ENCODE measurements at regions not wholly inside any gene's neighbourhood (a gene's known extent, or its start where the extent isn't known, plus 50 kb on each side); places are given as distances from the start of the nearest gene placed in this dataset.

DNA sequence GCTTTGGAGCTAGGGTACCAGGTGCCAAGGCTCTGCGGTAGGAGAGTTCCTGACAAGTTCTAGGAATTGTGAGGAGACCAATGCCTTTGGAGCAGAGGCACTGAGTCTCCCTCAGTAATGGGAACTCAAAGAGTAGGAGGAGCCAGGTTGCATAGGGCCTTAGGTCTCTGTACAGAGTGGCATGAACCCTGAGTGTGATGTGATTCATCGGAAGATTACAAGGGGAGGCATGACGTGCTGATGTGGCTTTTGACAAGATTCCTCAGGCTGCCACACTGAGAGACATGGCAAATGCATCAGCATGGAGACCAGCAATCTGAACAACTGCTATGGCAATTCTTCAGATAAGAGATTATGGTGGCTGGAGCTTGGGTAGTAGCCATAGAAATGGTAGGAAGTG is 94.6 kb upstream of the SLC44A3 start:
- H3K36me3 ChIP-seq (ENCODE audit: insufficient read depth, insufficient read length, low read length), result no peaks in the 10 kb centered on the region
- H3K9me3 ChIP-seq (ENCODE audit: insufficient read depth, low read length), result no peaks in the 10 kb centered on the region
- TF ChIP-seq ZNF274 (IDR thresholded peaks at IDR 0.05; ENCODE audit: low read depth, low read length), result no peak
- TF ChIP-seq YY1 (IDR thresholded peaks at IDR 0.05; ENCODE audit: insufficient read depth, insufficient read length), result no peak
- TF ChIP-seq SUZ12 (IDR thresholded peaks at IDR 0.05; ENCODE audit: extremely low read depth, insufficient read depth, insufficient read length), result no peak
- H3K4me3 ChIP-seq (ENCODE audit: insufficient read length, low read depth), result no peak overlapping the region
- H3K4me1 ChIP-seq (ENCODE audit: insufficient read depth, insufficient read length), result peaks cover 6% of the 10 kb centered on the region
- DNase-seq (ENCODE audit: low read depth, low spot score), result no peak
- no peak overlapping the region for H3K9ac ChIP-seq (ENCODE audit: insufficient read length, low read depth)
- no peaks in the 10 kb centered on the region for H3K27me3 ChIP-seq (ENCODE audit: insufficient read depth, insufficient read length)

DNA sequence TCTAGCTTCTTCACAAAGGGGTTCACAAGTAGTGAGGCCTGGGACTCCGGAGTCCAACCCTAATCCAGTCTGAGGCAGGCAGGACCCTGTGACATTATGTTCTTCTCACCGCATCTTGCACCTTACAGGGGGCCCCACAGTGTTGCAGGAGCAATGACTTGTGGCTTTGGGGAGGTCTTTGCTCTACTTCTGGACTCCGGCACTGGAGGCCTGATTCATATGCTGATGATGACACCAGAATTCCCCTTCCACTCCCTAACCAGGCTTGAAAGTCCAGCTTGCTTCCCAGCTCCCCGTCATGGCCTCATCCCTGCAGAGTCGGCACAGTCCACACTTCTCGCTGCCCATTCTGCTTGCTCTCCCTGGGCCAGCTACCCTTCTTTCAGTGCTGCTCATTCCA is 96.3 kb upstream of the SLC44A3 start:
- H3K27me3 ChIP-seq (ENCODE audit: insufficient read depth, insufficient read length), result no peaks in the 10 kb centered on the region
- H3K9me3 ChIP-seq (ENCODE audit: insufficient read depth, low read length), result no peaks in the 10 kb centered on the region
- H3K4me1 ChIP-seq (ENCODE audit: insufficient read depth, insufficient read length), result peaks cover 6% of the 10 kb centered on the region
- no peak for DNase-seq (ENCODE audit: low read depth, low spot score)
- no peak overlapping the region for H3K9ac ChIP-seq (ENCODE audit: insufficient read length, low read depth)
- no peak overlapping the region for H3K4me3 ChIP-seq (ENCODE audit: insufficient read length, low read depth)
- TF ChIP-seq YY1 (IDR thresholded peaks at IDR 0.05; ENCODE audit: insufficient read depth, insufficient read length) (no peak), ZNF274 (IDR thresholded peaks at IDR 0.05; ENCODE audit: low read depth, low read length) (no peak), SUZ12 (IDR thresholded peaks at IDR 0.05; ENCODE audit: extremely low read depth, insufficient read depth, insufficient read length) (no peak)
- H3K36me3 ChIP-seq (ENCODE audit: insufficient read depth, insufficient read length, low read length), result no peaks in the 10 kb centered on the region

DNA sequence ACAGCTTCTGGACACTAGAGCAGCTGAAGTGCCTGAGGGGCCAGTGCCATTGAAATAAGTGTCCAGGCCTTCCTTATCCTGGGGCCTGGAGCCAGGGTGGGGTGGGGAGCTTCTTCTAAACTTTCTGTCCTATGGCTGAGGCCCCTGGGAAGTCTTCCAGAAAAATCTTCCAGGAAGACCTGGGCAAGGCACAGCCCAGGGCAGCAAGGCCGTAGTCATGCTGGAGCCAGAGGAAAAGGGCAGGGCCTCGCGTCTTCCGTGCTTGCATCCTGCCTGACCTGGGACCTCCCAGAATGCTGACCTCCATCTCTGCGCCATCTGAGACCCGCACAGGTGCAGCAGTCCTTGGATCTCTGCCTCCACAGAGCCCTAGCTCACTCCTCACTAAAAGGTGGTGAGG is 96.7 kb upstream of the SLC44A3 start:
- no peak for TF ChIP-seq SUZ12 (IDR thresholded peaks at IDR 0.05; ENCODE audit: extremely low read depth, insufficient read depth, insufficient read length)
- TF ChIP-seq YY1 (IDR thresholded peaks at IDR 0.05; ENCODE audit: insufficient read depth, insufficient read length), result no peak
- TF ChIP-seq ZNF274 (IDR thresholded peaks at IDR 0.05; ENCODE audit: low read depth, low read length), result no peak
- Histone ChIP-seq H3K27me3 (ENCODE audit: insufficient read depth, insufficient read length) (no peaks in the 10 kb centered on the region), H3K36me3 (ENCODE audit: insufficient read depth, insufficient read length, low read length) (no peaks in the 10 kb centered on the region), H3K4me3 (ENCODE audit: insufficient read length, low read depth) (no peak overlapping the region), H3K9ac (ENCODE audit: insufficient read length, low read depth) (no peak overlapping the region), H3K9me3 (ENCODE audit: insufficient read depth, low read length) (no peaks in the 10 kb centered on the region), H3K4me1 (ENCODE audit: insufficient read depth, insufficient read length) (peaks cover 6% of the 10 kb centered on the region)
- no peak for DNase-seq (ENCODE audit: low read depth, low spot score)

DNA sequence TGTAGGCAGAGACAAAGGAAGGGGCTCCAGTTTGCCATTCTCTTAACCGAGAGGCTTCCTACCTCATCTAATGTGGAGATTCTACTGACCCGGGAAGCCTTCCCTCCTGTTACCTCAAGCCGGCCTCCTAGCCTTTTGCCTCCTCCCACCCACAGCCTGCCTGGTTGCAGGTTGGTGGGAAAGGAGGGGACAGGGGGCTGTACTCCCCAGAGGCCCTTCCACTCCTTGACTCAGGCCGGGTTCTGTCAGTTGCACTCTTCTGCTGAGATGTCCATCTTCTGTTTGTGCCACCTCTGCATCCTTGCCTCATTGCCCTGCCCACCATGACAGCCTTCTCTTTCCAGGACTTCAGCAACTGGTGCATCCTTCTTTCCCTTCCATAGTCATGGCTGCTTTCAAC is 98.0 kb upstream of the SLC44A3 start:
- TF ChIP-seq YY1 (IDR thresholded peaks at IDR 0.05; ENCODE audit: insufficient read depth, insufficient read length) (no peak), ZNF274 (IDR thresholded peaks at IDR 0.05; ENCODE audit: low read depth, low read length) (no peak), SUZ12 (IDR thresholded peaks at IDR 0.05; ENCODE audit: extremely low read depth, insufficient read depth, insufficient read length) (no peak)
- H3K27me3 ChIP-seq (ENCODE audit: insufficient read depth, insufficient read length), result no peaks in the 10 kb centered on the region
- no peak overlapping the region for H3K9ac ChIP-seq (ENCODE audit: insufficient read length, low read depth)

DNA sequence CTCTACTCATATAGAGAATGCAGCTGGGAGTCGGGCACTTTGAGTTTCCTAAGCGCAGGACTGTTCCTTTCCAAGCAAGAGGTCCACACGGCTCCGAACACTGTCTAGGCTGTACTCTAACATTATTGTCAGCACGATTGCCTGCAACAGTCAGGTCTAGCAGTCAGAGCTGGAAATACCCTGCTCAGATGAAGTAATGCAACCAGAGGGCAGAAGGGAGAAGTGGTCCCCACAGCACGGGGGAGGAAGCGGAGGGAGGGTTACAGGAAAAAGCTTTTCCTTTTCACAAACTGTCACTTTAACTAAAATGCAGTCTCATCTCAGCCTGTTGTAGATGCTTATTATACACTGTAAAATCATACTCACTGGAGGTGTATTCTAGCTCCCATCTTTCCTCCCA is 98.9 kb upstream of the SLC44A3 start:
- Histone ChIP-seq H3K27me3 (ENCODE audit: insufficient read depth, insufficient read length) (no peaks in the 10 kb centered on the region), H3K9ac (ENCODE audit: insufficient read length, low read depth) (no peak overlapping the region), H3K9me3 (ENCODE audit: insufficient read depth, low read length) (no peaks in the 10 kb centered on the region), H3K4me1 (ENCODE audit: insufficient read depth, insufficient read length) (peaks cover 6% of the 10 kb centered on the region), H3K36me3 (ENCODE audit: insufficient read depth, insufficient read length, low read length) (no peaks in the 10 kb centered on the region), H3K4me3 (ENCODE audit: insufficient read length, low read depth) (no peak overlapping the region)
- DNase-seq (ENCODE audit: low read depth, low spot score), result no peak
- TF ChIP-seq YY1 (IDR thresholded peaks at IDR 0.05; ENCODE audit: insufficient read depth, insufficient read length) (no peak), SUZ12 (IDR thresholded peaks at IDR 0.05; ENCODE audit: extremely low read depth, insufficient read depth, insufficient read length) (no peak), ZNF274 (IDR thresholded peaks at IDR 0.05; ENCODE audit: low read depth, low read length) (no peak)

More for the DNA sequence above, 98.0 kb upstream of the SLC44A3 start:
- DNase-seq (ENCODE audit: low read depth, low spot score), result no peak
- Histone ChIP-seq H3K9me3 (ENCODE audit: insufficient read depth, low read length) (no peaks in the 10 kb centered on the region), H3K36me3 (ENCODE audit: insufficient read depth, insufficient read length, low read length) (no peaks in the 10 kb centered on the region), H3K4me3 (ENCODE audit: insufficient read length, low read depth) (no peak overlapping the region), H3K4me1 (ENCODE audit: insufficient read depth, insufficient read length) (peaks cover 6% of the 10 kb centered on the region)

DNA sequence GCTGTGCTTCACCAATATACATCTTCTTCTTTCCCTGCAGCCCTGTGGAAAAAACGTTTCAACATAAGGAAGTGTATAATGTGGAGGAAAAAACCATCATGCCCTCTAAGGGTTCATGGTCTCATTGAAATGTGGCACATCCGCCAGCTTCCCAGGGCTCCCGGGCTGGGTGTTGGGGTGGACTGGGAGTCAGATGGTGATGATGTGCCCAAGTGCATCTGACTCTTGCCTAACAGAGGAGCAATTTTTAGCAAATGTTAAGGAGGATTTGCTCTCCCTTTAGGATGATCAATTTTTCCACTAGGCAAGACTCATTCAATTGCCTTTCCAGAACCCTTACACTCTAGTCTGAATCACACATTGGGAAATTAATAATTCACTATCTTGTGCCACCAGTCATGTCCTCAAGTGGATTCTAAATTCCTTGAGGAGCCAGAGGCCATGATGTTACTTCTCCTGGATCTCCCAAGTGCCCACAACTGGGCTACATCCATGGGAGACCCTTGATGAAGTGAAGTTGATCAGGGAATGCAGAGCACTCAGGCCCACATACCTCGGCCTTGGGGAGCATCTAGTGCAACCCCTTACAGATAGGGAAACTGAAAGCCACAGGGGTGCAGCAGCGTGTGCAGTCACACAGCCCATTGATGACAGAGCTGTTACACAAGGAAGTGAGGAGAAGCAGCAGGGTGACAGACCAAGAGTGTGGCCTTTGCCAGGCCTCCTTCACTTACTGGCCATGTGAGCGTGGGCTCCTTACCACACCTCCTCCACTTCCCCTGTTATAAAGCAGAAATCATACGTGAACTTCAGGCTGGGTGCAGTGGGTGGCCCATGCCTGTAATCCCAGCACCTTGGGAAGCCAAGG is 100.0 kb upstream of the SLC44A3 start:
- Histone ChIP-seq H3K36me3 (ENCODE audit: insufficient read depth, insufficient read length, low read length) (no peaks in the 10 kb centered on the region), H3K9me3 (ENCODE audit: insufficient read depth, low read length) (no peaks in the 10 kb centered on the region), H3K9ac (ENCODE audit: insufficient read length, low read depth) (no peak overlapping the region), H3K4me1 (ENCODE audit: insufficient read depth, insufficient read length) (peaks cover 6% of the 10 kb centered on the region), H3K4me3 (ENCODE audit: insufficient read length, low read depth) (no peak overlapping the region), H3K27me3 (ENCODE audit: insufficient read depth, insufficient read length) (no peaks in the 10 kb centered on the region)
- no peak for TF ChIP-seq YY1 (IDR thresholded peaks at IDR 0.05; ENCODE audit: insufficient read depth, insufficient read length)
- TF ChIP-seq ZNF274 (IDR thresholded peaks at IDR 0.05; ENCODE audit: low read depth, low read length), result no peak
- no peak for TF ChIP-seq SUZ12 (IDR thresholded peaks at IDR 0.05; ENCODE audit: extremely low read depth, insufficient read depth, insufficient read length)
- no peak for DNase-seq (ENCODE audit: low read depth, low spot score)

DNA sequence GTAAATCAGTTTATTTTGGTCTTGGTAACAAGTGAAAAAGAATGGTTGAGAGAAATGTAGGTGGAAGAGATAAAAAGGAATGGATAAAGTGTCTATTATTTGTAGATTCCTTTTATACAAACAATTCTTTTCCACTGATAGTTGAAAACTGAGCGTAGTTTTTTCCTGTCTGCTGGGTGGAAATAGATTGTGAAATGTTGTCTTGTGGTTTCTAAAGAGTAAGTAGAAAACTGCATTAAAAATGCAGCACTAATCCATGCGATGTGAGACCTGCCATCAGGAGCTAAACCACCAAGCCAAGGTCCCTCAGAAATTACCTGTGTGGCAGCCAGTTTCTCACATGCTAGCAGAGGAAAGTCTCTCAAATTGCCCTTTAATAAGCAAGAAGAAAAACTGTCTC is 103.2 kb upstream of the SLC44A3 start:
- Histone ChIP-seq H3K36me3 (ENCODE audit: insufficient read depth, insufficient read length, low read length) (no peaks in the 10 kb centered on the region), H3K27me3 (ENCODE audit: insufficient read depth, insufficient read length) (no peaks in the 10 kb centered on the region), H3K4me1 (ENCODE audit: insufficient read depth, insufficient read length) (peaks cover 2% of the 10 kb centered on the region), H3K9ac (ENCODE audit: insufficient read length, low read depth) (no peak overlapping the region), H3K9me3 (ENCODE audit: insufficient read depth, low read length) (no peaks in the 10 kb centered on the region), H3K4me3 (ENCODE audit: insufficient read length, low read depth) (no peak overlapping the region)
- TF ChIP-seq ZNF274 (IDR thresholded peaks at IDR 0.05; ENCODE audit: low read depth, low read length) (no peak), SUZ12 (IDR thresholded peaks at IDR 0.05; ENCODE audit: extremely low read depth, insufficient read depth, insufficient read length) (no peak), YY1 (IDR thresholded peaks at IDR 0.05; ENCODE audit: insufficient read depth, insufficient read length) (no peak)
- DNase-seq (ENCODE audit: low read depth, low spot score), result no peak
